ENCODE measurements at regions not wholly inside any gene's neighbourhood (a gene's known extent, or its start where the extent isn't known, plus 50 kb on each side); places are given as distances from the start of the nearest gene placed in this dataset.

- H3K4me1 ChIP-seq (ENCODE audit: control insufficient read depth, extremely low read depth, insufficient read depth, low read length), result no peaks in the 10 kb centered on the region
- H2AFZ ChIP-seq (ENCODE audit: low read length), result no peak overlapping the region
- DNase-seq (ENCODE audit: low read depth in 2 of 2), result no peak
- H4K20me1 ChIP-seq (ENCODE audit: control insufficient read depth, extremely low read depth, insufficient read depth, low read length), result no peaks in the 10 kb centered on the region
- no peak overlapping the region for H3K4me2 ChIP-seq (ENCODE audit: extremely low read depth, insufficient read depth, low read length)
- no peaks in the 10 kb centered on the region for H3K36me3 ChIP-seq (ENCODE audit: control insufficient read depth, insufficient read depth, low read length)
- no peaks in the 10 kb centered on the region for H3K9me3 ChIP-seq (ENCODE audit: control insufficient read depth, insufficient read depth, low read depth, low read length)
- H3K4me3 ChIP-seq (replicated peaks in 1 of 4; ENCODE audit: control extremely low read depth in 1 of 4, insufficient read depth in 1 of 4, low read depth in 3 of 4, low read length in 4 of 4), result no peak overlapping the region
- H3K27ac ChIP-seq (ENCODE audit: insufficient read depth, low read length), result no peak overlapping the region
- no peak overlapping the region for H3K9ac ChIP-seq (ENCODE audit: insufficient read depth, low read length)
- H3K27me3 ChIP-seq (ENCODE audit: control insufficient read depth, insufficient read depth, low read length), result no peaks in the 10 kb centered on the region
- TF ChIP-seq EZH2 (IDR thresholded peaks at IDR 0.05; ENCODE audit: low read length, missing control alignments), result no peak
- no peak for TF ChIP-seq CTCF (conservative IDR thresholded peaks at IDR 0.05 in 1 of 2, IDR thresholded peaks at IDR 0.05 in 1 of 2; ENCODE audit: low read depth in 1 of 2, low read length in 2 of 2)
- no peaks in the 10 kb centered on the region for H3K79me2 ChIP-seq (ENCODE audit: control insufficient read depth, insufficient read depth, low read length)
These were observed 73.6 kb upstream of the PHACTR3 start for GRCh38 chr20:59530782-59531181.

GRCh38 chr20:59537991-59538390 is 66.3 kb upstream of the PHACTR3 start:
- no peaks in the 10 kb centered on the region for H3K4me1 ChIP-seq (ENCODE audit: control insufficient read depth, extremely low read depth, insufficient read depth, low read length)
- no peak for DNase-seq (ENCODE audit: low read depth in 2 of 2)
- TF ChIP-seq CTCF (conservative IDR thresholded peaks at IDR 0.05 in 1 of 2, IDR thresholded peaks at IDR 0.05 in 1 of 2; ENCODE audit: low read depth in 1 of 2, low read length in 2 of 2), result no peak
- no peak for TF ChIP-seq EZH2 (IDR thresholded peaks at IDR 0.05; ENCODE audit: low read length, missing control alignments)
- no peak overlapping the region for H3K4me2 ChIP-seq (ENCODE audit: extremely low read depth, insufficient read depth, low read length)
- no peak overlapping the region for H2AFZ ChIP-seq (ENCODE audit: low read length)
- no peaks in the 10 kb centered on the region for H3K9me3 ChIP-seq (ENCODE audit: control insufficient read depth, insufficient read depth, low read depth, low read length)
- H3K36me3 ChIP-seq (ENCODE audit: control insufficient read depth, insufficient read depth, low read length), result no peaks in the 10 kb centered on the region
- H3K79me2 ChIP-seq (ENCODE audit: control insufficient read depth, insufficient read depth, low read length), result no peaks in the 10 kb centered on the region
- H3K4me3 ChIP-seq (replicated peaks in 1 of 4; ENCODE audit: control extremely low read depth in 1 of 4, insufficient read depth in 1 of 4, low read depth in 3 of 4, low read length in 4 of 4), result no peak overlapping the region
- no peaks in the 10 kb centered on the region for H3K27me3 ChIP-seq (ENCODE audit: control insufficient read depth, insufficient read depth, low read length)
- H3K27ac ChIP-seq (ENCODE audit: insufficient read depth, low read length), result no peak overlapping the region
- no peaks in the 10 kb centered on the region for H4K20me1 ChIP-seq (ENCODE audit: control insufficient read depth, extremely low read depth, insufficient read depth, low read length)
- no peak overlapping the region for H3K9ac ChIP-seq (ENCODE audit: insufficient read depth, low read length)

- no peaks in the 10 kb centered on the region for H3K79me2 ChIP-seq (ENCODE audit: control insufficient read depth, insufficient read depth, low read length)
- H2AFZ ChIP-seq (ENCODE audit: low read length), result no peak overlapping the region
- H3K9me3 ChIP-seq (ENCODE audit: control insufficient read depth, insufficient read depth, low read depth, low read length), result no peaks in the 10 kb centered on the region
- H3K4me1 ChIP-seq (ENCODE audit: control insufficient read depth, extremely low read depth, insufficient read depth, low read length), result no peaks in the 10 kb centered on the region
- H4K20me1 ChIP-seq (ENCODE audit: control insufficient read depth, extremely low read depth, insufficient read depth, low read length), result no peaks in the 10 kb centered on the region
- H3K27ac ChIP-seq (ENCODE audit: insufficient read depth, low read length), result no peak overlapping the region
- H3K9ac ChIP-seq (ENCODE audit: insufficient read depth, low read length), result no peak overlapping the region
- H3K36me3 ChIP-seq (ENCODE audit: control insufficient read depth, insufficient read depth, low read length), result no peaks in the 10 kb centered on the region
- DNase-seq (ENCODE audit: low read depth in 2 of 2), result no peak
- TF ChIP-seq CTCF (conservative IDR thresholded peaks at IDR 0.05 in 1 of 2, IDR thresholded peaks at IDR 0.05 in 1 of 2; ENCODE audit: low read depth in 1 of 2, low read length in 2 of 2) (no peak), EZH2 (IDR thresholded peaks at IDR 0.05; ENCODE audit: low read length, missing control alignments) (no peak)
- H3K27me3 ChIP-seq (ENCODE audit: control insufficient read depth, insufficient read depth, low read length), result no peaks in the 10 kb centered on the region
- H3K4me3 ChIP-seq (replicated peaks in 1 of 4; ENCODE audit: control extremely low read depth in 1 of 4, insufficient read depth in 1 of 4, low read depth in 3 of 4, low read length in 4 of 4), result no peak overlapping the region
- no peak overlapping the region for H3K4me2 ChIP-seq (ENCODE audit: extremely low read depth, insufficient read depth, low read length)
These were observed 56.7 kb upstream of the PHACTR3 start for GRCh38 chr20:59547596-59547995.

All from fibroblast of lung (primary cell).